Spleen (tissue), 7 donors: ENCODE measurements at regions not wholly inside any gene's neighbourhood (a gene's known extent, or its start where the extent isn't known, plus 50 kb on each side); places are given as distances from the start of the nearest gene placed in this dataset.

ENCODE experiments used
- POLR2A ChIP-seq, 3 donors: fragments of 450-650 bp; IDR thresholded peaks; one replicate each; pipeline ENCODE4 v1.5.1; 2017; ENCODE audit warnings: antibody characterized with exemption in 3 of 3, mild to moderate bottlenecking in 1 of 3
- TF ChIP-seq, protein P1 (sequence below), 11 experiments: fragments of 200-600 bp in 7 of 11; fragments of 450-650 bp in 4 of 11; sonication (generic) in 4 of 11; IDR thresholded peaks in 8 of 11; conservative IDR thresholded peaks in 3 of 11; 1 replicate in 7 of 11; 2 replicates in 4 of 11; pipeline versions ENCODE4 v1.4.0 to v1.8.0; 2016 to 2021; ENCODE audit warnings: antibody characterized with exemption in 11 of 11, inconsistent platforms in 4 of 11, mild to moderate bottlenecking in 1 of 11
- donor health status: DM: no; HTN: no; CAD: no; lungs with moderate emphysema.
- donor health status: DM: no; HTN: no; CAD: no.
- donor health status: DM: no; HTN: no; CAD: no.

DNA sequence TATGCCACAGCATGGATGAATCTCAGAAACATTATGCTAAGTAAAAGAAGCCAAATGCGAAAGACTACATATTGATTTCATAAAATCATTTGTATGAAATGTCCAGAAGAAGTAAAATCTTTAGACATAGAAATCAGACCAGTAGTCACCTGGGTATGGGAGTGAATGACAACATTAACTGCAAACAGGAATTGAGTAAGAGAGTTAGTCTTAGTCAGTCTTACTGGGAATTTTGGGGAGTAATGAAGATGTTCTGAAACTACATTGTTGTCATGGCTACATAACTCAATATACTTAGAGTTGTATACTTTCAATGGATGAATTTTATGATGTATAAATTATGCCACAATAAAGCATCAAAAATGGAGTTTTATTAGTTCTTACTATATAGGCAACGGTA is 107.8 kb upstream of the CHORDC1 start:
- TF ChIP-seq, protein P1, sequence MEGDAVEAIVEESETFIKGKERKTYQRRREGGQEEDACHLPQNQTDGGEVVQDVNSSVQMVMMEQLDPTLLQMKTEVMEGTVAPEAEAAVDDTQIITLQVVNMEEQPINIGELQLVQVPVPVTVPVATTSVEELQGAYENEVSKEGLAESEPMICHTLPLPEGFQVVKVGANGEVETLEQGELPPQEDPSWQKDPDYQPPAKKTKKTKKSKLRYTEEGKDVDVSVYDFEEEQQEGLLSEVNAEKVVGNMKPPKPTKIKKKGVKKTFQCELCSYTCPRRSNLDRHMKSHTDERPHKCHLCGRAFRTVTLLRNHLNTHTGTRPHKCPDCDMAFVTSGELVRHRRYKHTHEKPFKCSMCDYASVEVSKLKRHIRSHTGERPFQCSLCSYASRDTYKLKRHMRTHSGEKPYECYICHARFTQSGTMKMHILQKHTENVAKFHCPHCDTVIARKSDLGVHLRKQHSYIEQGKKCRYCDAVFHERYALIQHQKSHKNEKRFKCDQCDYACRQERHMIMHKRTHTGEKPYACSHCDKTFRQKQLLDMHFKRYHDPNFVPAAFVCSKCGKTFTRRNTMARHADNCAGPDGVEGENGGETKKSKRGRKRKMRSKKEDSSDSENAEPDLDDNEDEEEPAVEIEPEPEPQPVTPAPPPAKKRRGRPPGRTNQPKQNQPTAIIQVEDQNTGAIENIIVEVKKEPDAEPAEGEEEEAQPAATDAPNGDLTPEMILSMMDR (IDR thresholded peaks at IDR 0.05 in 8 of 11, conservative IDR thresholded peaks at IDR 0.05 in 3 of 11) = no peak
- TF ChIP-seq POLR2A (IDR thresholded peaks at IDR 0.05) = no peak
